CD4-positive, alpha-beta T cell treated with Interferon gamma for 1 hour (primary cell): ENCODE measurements at regions not wholly inside any gene's neighbourhood (a gene's known extent, or its start where the extent isn't known, plus 50 kb on each side); places are given as distances from the start of the nearest gene placed in this dataset.

Source experiments
- DNase-seq: peaks from one replicate; pipeline ENCODE4 v3.0.0-alpha.2; 2020

DNA sequence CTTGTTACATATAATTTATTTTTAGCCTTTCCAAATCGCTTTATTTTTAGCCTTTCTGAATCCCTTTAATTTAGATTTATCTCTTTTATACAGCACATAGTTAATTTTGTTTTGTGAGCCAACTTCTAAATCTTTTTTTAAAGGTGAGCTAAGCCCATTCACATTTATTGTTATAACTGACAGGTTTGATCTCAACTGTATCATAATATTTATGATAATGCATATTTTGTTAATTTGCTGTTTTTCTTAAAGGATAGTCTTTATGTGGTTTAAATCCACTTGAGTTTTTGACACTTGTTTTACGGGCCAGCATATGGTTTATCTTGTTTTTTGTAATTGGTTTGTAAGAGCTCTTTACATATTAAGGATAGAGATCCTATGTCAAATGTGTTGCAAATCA, 177.8 kb upstream of the SMIM23 start:
- no peak for DNase-seq

GRCh38 chr5:171609806-171610452, 175.7 kb upstream of the SMIM23 start:
- no peak for DNase-seq

DNA sequence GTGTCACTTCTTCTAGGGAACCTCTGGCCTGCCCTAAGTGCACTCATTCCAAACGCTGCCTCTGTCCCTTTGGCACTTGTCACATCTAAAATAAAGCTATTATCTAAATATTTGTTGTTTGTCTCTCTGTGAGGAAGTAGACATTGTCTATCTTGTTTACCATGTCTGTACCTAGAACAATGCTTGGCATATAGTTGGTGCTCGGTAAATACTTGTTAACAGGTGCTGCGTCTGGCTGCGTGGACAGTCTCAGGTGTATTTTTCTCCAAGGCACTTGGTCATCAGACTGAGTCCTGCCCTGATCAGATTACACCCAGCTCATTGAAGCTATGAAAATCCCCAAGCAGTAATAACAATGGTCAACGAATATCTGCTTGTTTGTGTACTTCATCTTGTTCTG, 174.9 kb upstream of the SMIM23 start:
- DNase-seq, result no peak

DNA sequence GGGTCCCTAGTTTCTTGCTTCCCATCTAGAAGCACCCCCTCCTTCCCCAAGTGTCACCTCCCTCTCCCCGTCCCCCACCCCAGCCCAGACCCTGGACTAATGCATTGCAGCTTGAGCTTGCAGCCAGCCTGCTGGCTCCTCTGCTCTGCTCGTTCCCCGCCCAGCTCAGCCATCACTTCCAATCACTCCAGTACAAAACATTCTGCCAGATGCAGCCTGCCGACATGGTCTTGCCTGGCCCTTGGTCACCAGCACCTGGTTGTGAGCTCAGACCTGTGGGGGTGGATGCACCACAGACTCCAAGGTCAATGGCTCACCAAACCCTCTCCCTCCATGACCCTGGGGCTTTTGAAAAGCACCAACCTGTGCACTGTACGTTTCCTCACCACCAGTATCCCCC, 172.9 kb upstream of the SMIM23 start:
- no peak for DNase-seq

- DNase-seq, result no peak
Measured at GRCh38 chr5:171614511-171614910, 171.1 kb upstream of the SMIM23 start.

- no peak for DNase-seq
Measured at GRCh38 chr5:171614971-171615653, 170.5 kb upstream of the SMIM23 start.

DNA sequence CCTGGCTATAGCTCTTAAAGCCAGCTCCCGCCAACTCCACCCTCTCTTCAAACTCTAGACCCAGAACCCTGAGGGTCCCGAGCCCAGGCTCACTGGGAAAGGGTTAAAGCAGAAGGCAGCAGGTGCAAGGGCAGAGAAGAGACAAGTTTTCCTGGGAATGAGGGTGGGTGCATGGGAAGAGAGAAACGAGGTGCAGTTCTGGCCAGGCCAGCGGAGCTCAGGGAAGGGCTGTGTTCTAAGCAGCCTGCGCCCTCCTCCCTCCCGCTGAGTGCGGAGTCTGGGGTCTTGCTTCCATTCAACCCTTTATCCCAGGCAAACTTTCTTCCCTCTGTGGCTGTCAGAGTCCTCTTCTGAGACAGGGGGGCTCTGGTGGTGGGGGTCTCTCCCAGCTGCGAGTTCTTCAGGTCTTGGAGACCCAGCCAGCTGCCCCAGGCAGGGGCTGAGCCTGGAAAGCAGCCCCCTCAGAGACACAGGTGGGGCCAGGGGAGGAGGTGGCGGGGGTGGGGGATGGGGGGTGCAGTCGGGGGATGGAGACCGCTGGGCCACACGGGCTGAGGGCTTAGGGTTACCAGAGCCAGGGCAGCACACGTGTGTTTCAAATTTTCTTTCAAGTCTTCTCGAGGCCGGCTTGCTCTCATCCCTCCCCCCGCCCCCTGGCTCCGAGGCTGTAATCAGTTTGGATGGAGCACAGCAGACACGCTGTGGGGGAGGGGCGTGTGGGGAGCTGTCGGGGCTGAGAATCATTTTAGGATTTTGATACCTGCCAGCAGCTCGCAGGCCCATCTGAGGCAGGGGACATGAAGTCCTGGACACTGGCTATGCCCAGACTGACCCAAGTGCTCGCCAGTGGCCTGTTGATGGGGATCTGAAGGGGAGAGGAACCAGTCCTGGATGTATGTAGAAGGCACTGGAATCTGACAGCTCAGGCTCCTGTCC, 169.6 kb upstream of the SMIM23 start:
- DNase-seq, result no peak

GRCh38 chr5:171617266-171617665, 168.4 kb upstream of the SMIM23 start:
- DNase-seq, result no peak

- DNase-seq, result no peak
Measured at GRCh38 chr5:171617817-171618591, 167.6 kb upstream of the SMIM23 start.

DNA sequence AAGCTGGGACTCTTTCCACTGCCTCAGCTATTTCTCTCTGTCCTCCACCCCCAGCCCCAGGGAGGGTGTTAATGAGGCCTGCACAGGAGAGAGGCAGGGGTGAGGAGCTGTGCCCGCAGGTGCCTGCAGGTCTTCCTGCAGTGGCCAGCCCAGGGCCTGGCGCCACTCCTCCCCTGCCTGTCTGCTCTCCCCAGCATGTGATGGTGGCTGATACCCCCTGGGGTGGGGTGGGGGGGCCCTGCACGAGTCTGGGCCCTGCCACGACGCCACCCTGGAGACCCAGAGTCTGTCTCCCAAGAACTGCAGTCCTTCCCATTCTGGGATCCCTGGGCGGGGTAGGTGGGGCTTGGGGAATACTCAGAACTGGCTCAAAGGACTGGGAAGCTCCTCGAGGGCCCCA, 166.4 kb upstream of the SMIM23 start:
- DNase-seq, result no peak

DNA sequence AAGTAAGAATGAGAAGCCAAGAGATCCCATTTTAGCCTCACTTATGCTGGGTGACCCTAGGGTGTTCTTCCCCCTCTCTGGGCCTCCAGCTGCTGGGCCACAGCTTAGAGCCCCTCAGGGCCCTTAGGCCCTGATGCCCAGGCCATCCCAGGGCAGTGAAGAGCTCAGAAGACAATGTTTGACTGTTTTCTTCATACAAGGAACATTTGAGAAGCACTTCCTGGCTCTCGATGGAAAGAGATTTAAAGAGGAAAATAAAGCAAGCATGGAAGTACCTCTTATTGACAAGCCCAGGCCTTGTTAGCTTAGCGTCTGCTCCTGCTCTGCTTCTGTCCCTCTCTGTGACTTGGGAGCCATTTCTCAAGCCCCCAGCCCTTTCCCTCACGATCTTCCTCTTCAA, 165.9 kb upstream of the SMIM23 start:
- DNase-seq, result no peak

DNA sequence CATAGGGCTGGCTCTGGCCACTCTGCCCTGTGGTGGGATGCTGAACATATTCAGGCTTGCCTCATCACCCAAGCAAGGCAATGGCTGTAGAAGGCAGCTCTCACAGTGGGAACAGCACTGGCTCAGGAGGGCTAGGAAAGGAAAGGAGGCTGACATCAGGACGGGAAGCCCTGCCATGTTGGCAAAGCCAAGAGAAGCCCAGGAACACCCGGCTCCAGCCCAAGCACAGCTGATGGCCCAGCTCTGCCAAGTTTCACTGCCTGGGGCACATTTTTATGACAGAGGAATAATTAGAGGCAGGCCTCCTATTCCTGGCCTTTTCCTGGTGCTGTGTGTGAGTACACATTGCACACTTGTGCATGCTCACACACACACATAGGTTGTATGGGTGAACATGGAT, 163.6 kb upstream of the SMIM23 start:
- DNase-seq, result no peak

GRCh38 chr5:171623107-171623506, 162.5 kb upstream of the SMIM23 start:
- no peak for DNase-seq

DNA sequence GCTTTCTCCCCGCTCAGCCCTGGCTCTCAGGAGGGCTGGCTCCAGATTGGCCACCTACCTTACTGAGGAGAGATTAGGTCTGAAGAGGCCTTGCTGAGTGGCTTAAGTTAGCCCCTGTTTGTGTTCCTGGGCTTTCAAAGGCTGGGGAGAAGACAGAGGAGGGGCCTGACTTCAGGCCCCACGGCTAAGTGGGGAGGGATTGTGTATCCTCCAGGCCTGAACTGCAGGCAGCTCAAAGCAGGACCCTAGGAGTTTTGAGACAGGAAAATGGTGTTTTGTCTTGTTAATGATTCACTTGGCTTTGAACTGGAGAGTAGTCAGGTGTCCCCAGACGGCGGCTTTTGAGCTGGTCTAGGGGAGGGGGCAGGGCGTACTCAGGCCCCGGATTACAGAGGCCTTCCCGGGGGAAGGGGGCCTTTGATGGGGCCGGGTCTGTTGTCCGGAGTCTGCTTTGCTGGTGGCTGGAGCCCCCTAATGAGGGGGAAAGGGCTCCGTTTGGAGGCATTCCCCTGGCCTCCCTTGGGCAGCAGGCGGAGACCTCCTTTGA, 162.0 kb upstream of the SMIM23 start:
- DNase-seq, result no peak

GRCh38 chr5:171624396-171624795, 161.2 kb upstream of the SMIM23 start:
- DNase-seq, result no peak

DNA sequence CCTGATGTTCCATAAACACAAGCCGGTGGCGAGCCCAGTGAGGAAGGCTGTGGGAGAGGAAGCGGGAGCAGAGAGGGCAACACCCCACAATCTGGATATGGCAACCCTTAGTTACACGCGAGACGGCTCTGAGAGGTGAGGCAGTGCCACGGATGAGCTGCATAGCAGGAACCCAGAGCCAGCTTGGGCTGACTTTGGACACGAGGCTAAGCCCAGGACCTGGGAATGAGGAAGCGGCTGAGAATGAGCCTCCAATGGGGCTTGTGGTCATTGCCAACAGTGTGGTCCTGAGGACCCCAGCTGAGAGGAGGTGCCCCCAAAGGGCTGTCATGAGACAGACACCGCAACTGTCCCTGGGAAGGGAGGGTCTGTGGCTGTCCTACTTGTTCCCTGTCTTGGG, 160.0 kb upstream of the SMIM23 start:
- DNase-seq, result no peak

DNA sequence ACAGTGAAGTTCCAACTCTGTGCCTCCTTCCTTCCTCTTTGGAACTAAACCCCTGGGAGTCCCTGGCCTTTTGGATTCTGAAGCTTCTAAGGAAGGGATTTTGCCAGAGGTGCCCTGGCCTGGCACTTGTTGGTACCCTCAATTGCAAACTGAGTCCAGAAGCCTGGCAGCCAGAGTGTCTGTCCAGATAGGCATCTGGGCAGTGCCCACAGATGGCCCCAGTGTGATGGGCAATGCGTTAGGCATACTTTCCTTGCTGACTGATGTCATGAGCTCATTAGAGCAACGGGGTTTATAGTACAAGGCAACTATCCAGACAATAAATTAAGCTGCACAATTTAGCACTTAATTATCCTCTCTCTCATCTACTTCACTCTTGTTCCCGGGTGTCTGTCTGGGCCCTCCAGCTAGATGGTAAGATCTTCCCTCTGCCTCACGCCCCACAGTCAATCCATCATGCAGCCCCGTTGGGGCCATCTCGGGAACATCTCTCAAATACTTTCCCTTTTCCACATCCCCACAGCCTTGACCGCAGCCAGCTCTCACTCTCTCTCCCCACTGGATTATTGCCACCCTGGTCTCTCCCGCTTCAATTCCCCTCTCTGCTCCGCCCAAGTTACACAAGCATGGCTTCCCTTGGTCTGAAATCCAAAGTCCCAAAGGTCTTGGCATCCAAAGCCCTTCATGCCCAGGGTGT, 157.5 kb upstream of the SMIM23 start:
- DNase-seq, result no peak

- DNase-seq, result no peak
Measured at GRCh38 chr5:171628633-171628974, 157.0 kb upstream of the SMIM23 start.

DNA sequence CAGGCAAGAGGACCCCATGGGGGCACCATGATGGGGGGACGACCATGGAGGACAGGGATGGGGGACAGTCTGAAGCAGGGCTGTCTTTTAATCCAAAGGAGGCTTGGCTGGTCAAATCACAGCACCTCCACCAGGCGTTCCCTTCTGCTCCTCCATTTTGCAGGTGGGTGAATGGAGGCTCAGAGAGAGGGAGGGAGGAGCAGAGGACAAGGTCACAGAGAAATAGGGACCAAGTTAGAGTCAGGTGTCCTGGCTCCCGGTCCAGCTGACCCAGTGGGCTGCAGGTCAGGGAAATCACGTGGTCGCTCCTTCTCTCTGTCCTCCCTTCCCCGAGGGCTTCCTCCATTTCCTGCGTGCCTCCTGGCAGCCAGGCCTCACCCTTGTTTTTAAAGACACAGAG, 156.4 kb upstream of the SMIM23 start:
- DNase-seq, result no peak

DNA sequence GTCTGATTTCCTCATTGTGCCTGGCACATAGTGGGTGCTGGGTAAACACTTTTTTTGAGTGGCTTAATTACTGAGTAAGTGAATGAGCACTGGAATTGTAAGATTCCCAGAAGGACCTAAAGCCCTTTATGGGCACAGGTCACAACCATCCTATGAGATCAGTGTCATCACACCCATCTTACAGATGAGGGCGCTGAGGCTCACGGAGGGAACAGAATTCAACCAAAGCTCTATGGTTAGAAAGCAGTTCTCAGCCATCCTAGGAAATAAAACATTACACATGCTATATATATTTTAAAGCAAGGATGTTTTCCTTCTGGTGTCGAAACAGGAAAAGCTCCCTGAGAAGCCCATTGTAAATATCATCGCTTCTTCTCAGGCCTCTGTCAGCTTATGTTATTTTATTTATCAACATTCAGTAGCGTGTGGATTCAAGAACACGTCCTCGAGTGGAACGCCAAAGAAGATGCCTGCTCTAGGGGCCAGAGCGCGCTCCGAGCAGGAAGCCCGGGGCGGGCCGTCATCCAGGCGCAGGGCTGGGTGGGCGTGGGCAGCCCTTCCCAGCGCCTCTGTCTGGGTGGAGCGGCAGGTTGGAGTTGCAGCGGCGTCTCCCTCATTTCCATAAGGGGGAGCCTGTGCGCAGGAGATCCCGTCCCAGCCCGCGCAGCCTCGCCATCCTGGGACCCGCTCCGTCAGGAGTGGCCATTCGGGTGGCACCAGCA, 155.8 kb upstream of the SMIM23 start:
- no peak for DNase-seq

DNA sequence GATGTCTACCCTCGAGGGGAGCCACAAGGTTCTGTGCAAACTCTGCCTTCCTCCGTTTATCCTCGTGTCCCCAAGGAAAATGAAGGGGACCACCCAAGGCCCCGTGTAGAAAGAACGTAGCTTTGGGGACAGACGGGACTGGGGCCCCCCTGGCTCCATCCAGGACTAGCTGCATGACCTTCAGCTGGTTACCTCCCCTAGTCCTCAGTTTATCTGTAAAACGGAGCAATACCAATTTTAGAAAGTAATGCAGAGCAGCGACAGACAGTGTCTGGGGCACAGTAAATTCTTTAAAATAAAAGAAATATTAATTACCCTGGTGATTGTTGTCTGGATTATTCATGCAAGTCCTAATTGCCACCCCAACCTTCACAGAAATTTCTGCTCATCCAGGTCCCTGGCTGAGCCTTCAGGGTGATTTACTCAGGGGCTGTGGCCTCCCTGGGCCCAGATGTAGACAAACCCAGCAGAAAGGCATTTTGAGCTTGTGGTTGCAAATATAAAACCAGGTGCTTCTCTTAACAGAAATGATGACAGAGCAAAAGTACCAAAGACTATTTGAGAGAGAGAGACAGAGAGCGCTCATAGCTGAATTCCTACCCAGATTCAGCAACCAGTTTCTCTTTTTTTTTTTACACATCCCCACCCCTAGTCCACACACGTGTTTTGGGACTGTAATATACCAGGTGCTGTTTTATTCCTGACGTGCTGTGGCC, 155.1 kb upstream of the SMIM23 start:
- no peak for DNase-seq
